Natural killer cell treated with Interleukin-12 subunit alpha and Interleukin-12 subunit beta and Interleukin-15 and Interleukin-18, amount 100 ng/mL, for 72 hours (primary cell): ENCODE measurements at regions not wholly inside any gene's neighbourhood (a gene's known extent, or its start where the extent isn't known, plus 50 kb on each side); places are given as distances from the start of the nearest gene placed in this dataset.

ENCODE experiments used
- ATAC-seq, 2 donors: fragments of 150-1000 bp; cut with Tn5 transposase in 1 of 2; sonication (Bioruptor Pico), chemical (Tn5 transposase) in 1 of 2; 2 replicates each; pipeline ENCODE4 v1.10.0; 2021
- DNase-seq: peaks from one replicate; pipeline ENCODE4 v3.0.0; 2022; ENCODE audit warnings: low spot score
- H3K27ac Mint-ChIP-seq, 2 donors: 1 replicate in 1 of 2; 2 replicates in 1 of 2; pipeline ENCODE4 v1.8.0; 2022; ENCODE audit warnings: mixed read lengths in 2 of 2, mild to moderate bottlenecking in 1 of 2, moderate library complexity in 1 of 2
- H3K27me3 Mint-ChIP-seq, 2 donors: 1 replicate in 1 of 2; 2 replicates in 1 of 2; pipeline ENCODE4 v1.8.0; 2022; ENCODE audit warnings: mixed read lengths in 2 of 2
- H3K36me3 Mint-ChIP-seq: one replicate; pipeline ENCODE4 v1.8.0; 2022; ENCODE audit warnings: mixed read lengths
- H3K4me1 Mint-ChIP-seq, 2 donors: 1 replicate in 1 of 2; 2 replicates in 1 of 2; pipeline ENCODE4 v1.8.0; 2022; ENCODE audit warnings: low read depth in 2 of 2, mixed read lengths in 2 of 2, mild to moderate bottlenecking in 1 of 2
- H3K4me3 Mint-ChIP-seq: one replicate; pipeline ENCODE4 v1.8.0; 2022; ENCODE audit warnings: mixed read lengths
- H3K9me3 Mint-ChIP-seq: 2 replicates; pipeline ENCODE4 v1.8.0; 2022; ENCODE audit warnings: mixed read lengths

DNA sequence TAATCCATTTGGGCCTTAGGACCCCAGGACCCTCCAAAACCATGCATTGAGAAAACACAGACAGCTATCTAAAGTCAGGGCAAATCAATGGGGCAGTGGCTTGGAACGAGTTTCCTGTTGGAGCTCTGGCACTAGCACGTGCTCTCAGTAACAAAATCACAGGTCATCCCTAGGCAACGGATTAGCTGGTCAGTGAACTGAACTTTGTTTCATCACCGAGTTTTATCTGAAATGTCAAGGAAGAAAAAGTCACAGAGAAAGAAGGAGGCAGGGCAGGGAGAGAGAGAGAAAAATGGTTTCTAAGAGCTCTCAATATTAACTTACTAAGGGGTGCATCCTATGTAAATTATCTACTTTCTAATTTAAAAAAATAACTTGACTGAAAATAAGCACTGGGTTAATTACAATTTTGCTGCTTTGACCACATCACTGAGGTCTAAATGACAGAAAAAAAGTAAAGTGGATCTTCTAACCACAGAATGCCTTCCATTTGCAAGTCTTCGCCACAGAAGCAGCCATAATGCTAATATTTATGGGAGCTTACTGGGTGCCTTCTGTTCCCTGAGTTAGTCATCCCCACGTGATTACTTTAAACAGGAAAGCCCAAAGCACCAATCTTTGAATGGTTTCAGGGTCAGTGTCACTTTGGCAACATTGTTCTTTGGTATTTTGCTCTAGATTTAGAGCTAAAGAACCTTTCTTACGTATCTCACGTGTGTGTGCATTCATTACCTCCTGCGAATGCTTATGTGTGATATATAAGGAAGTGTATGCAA lies 503.9 kb downstream of the RASEF start:
- H3K4me1 Mint-ChIP-seq: no peaks in the 10 kb centered on the region
- ATAC-seq: no peak
- no peak overlapping the region for H3K27ac Mint-ChIP-seq
- DNase-seq: no peak
- H3K9me3 Mint-ChIP-seq: no peaks in the 10 kb centered on the region
- no peaks in the 10 kb centered on the region for H3K36me3 Mint-ChIP-seq
- H3K27me3 Mint-ChIP-seq: no peaks in the 10 kb centered on the region
- no peak overlapping the region for H3K4me3 Mint-ChIP-seq

DNA sequence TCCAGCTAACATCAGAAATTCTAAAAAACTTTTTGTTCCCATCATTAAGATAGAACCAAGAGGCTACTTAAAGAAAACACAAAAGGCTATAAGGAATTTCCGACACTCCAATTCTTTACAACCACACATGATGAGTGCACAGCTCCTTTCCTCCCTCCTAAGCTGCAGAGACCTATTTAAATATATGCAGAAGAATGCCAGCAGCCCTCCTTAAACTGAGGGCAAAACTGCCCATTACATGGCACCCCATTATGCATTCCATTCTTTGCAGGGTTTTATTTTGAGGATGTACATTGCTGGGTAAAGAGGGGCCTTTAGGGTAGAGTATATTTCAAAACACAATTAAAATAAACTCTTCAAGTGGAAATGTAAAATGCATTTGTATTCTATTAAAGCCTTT lies 502.9 kb downstream of the RASEF start:
- Mint-ChIP-seq H3K27me3 (no peaks in the 10 kb centered on the region), H3K27ac (no peak overlapping the region), H3K4me1 (no peaks in the 10 kb centered on the region), H3K4me3 (no peak overlapping the region), H3K9me3 (no peaks in the 10 kb centered on the region), H3K36me3 (no peaks in the 10 kb centered on the region)
- ATAC-seq (no peak), DNase-seq (no peak)

DNA sequence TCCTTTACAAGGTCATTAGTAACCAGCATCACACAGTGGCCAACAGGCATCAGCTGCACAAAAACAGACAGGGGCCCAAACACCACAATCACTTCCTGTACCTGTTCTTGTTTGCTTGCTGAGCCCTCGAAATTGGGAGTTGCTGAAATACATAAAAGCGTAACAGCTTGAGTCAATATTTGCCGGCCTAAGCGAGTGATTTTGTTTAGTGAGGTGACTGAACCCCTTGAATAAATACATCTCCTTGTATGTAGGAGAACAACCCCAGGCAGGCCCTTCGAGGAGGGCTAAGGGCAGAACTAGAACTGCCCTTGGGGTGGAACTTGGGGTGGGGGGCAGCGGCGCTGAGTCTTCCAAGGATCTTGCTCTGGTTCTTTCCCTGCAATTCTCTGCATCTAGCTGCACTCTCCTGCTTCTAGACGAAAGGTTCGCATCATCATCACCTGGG lies 502.5 kb downstream of the RASEF start:
- H3K9me3 Mint-ChIP-seq: no peaks in the 10 kb centered on the region
- H3K36me3 Mint-ChIP-seq: no peaks in the 10 kb centered on the region
- no peak overlapping the region for H3K4me3 Mint-ChIP-seq
- DNase-seq (no peak), ATAC-seq (no peak)
- H3K27ac Mint-ChIP-seq: no peak overlapping the region
- H3K4me1 Mint-ChIP-seq: no peaks in the 10 kb centered on the region
- H3K27me3 Mint-ChIP-seq: no peaks in the 10 kb centered on the region

DNA sequence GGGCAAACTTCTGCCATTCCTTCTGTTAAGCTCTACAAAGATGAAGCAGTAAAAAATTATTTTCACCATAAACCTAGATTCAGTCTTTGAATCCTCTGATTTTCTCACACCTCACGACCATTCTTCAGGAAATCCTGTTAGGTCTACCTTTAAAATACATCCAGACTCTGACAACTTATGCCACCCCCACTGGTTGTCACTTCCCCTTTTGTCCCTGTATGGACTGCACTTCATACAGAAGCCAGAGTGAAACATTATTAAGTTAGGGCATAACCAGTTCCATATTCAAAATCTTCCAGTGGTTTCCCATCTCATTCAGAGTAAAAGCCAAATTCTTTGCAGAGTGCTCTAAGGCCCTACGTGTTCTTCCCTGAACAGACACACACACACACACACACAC lies 499.8 kb downstream of the RASEF start:
- no peak for DNase-seq
- ATAC-seq: no peak
- Mint-ChIP-seq H3K27me3 (no peaks in the 10 kb centered on the region), H3K27ac (no peak overlapping the region), H3K9me3 (peaks cover 3% of the 10 kb centered on the region), H3K4me3 (no peak overlapping the region), H3K36me3 (no peaks in the 10 kb centered on the region), H3K4me1 (no peaks in the 10 kb centered on the region)

- ATAC-seq (no peak), DNase-seq (no peak)
- H3K36me3 Mint-ChIP-seq: no peaks in the 10 kb centered on the region
- no peaks in the 10 kb centered on the region for H3K27me3 Mint-ChIP-seq
- no peak overlapping the region for H3K4me3 Mint-ChIP-seq
- H3K9me3 Mint-ChIP-seq: peaks cover 3% of the 10 kb centered on the region
- H3K27ac Mint-ChIP-seq: no peak overlapping the region
- H3K4me1 Mint-ChIP-seq: no peaks in the 10 kb centered on the region
Measured at GRCh38 chr9:82563841-82564240, 499.1 kb downstream of the RASEF start.

- Mint-ChIP-seq H3K9me3 (peaks cover 6% of the 10 kb centered on the region), H3K4me3 (no peak overlapping the region), H3K4me1 (no peaks in the 10 kb centered on the region), H3K27me3 (no peaks in the 10 kb centered on the region), H3K27ac (no peak overlapping the region), H3K36me3 (no peaks in the 10 kb centered on the region)
- no peak for ATAC-seq
- DNase-seq: no peak
Measured at GRCh38 chr9:82565188-82565969, 497.6 kb downstream of the RASEF start.

DNA sequence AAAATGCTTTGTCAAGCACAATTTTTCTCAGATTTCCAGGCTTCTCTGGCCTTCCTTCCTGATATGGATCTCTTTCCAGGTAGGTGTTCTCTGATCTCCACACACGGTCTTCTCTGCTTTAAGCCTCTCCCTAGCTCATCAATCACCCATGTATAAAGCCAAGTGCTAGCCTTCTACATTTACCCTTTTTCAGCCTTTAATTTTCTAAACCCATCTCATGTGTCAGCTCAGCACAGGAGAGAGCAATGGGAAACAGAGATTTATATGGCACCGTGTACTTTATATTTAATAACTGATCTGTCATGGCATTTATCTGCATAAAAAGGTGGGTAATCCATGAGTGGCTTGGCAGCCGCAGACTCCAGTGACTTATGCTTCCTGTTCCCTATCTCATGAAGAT lies 495.0 kb downstream of the RASEF start:
- Mint-ChIP-seq H3K4me3 (no peak overlapping the region), H3K9me3 (peaks cover 6% of the 10 kb centered on the region), H3K4me1 (no peaks in the 10 kb centered on the region), H3K36me3 (no peaks in the 10 kb centered on the region), H3K27me3 (no peaks in the 10 kb centered on the region), H3K27ac (no peak overlapping the region)
- DNase-seq (no peak), ATAC-seq (no peak)

DNA sequence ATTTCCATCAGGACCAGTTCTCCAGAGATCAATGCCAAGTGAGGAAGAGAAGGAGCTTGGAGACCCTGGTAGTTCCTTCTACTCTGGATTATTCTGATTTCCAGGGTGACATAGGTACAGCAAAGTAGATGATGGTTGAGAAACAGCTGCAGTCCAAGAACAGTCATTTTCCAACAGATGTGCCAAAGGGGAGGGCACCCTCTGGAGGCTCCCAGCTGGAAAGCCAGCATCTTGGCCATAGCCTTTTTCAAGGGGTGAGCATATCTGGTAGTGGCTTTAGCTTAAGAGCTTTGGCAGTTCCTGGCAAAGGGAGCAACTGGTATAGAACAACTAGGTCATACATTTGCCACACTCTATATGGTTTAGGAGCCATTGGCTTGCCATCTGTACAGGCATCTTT lies 492.7 kb downstream of the RASEF start:
- Mint-ChIP-seq H3K4me1 (no peaks in the 10 kb centered on the region), H3K36me3 (peaks cover 10% of the 10 kb centered on the region), H3K27ac (no peak overlapping the region), H3K9me3 (peaks cover 17% of the 10 kb centered on the region), H3K27me3 (no peaks in the 10 kb centered on the region), H3K4me3 (no peak overlapping the region)
- ATAC-seq (no peak), DNase-seq (no peak)

DNA sequence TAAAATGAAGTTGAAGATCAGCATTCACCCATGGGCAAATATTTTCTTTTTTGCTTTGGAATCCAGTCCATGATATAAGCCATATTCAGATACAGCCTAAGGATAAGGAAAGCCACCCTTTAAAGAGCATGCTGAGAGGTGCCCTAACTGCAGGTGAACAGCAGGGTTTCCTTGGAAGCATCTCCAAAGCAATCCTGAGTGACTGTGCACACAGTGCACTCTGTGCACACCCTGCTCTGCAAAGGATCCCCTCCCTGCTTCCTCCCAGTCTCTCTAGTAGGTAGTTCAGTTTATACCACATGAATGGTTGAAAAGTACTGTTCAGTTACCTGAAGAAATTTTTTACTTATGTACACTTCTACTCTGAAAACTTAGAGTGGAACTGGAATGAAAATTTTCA lies 491.4 kb downstream of the RASEF start:
- Mint-ChIP-seq H3K27ac (no peak overlapping the region), H3K4me1 (no peaks in the 10 kb centered on the region), H3K27me3 (no peaks in the 10 kb centered on the region), H3K36me3 (peaks cover 10% of the 10 kb centered on the region), H3K4me3 (no peak overlapping the region), H3K9me3 (peaks cover 17% of the 10 kb centered on the region)
- no peak for DNase-seq
- ATAC-seq: no peak

DNA sequence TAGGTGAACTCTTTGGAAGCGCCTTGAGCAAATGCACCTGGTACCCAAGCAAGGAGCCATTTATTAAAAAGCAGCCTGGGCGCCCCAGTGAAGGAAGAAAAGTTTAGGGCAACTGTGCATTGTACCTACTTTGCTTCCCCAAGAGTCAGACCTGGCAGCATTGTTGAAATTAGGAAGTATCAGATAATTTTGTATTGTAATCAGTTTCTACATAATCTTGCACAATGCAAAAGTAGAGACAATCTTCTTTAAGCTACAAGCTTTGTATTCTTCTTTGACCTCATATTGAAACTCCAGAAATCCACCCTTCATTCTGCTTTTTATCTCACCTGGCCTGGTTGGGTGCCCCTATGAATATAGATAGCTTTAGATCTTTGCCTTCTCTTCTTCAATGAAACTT lies 490.8 kb downstream of the RASEF start:
- peaks cover 10% of the 10 kb centered on the region for H3K36me3 Mint-ChIP-seq
- no peak overlapping the region for H3K27ac Mint-ChIP-seq
- H3K27me3 Mint-ChIP-seq: no peaks in the 10 kb centered on the region
- H3K4me3 Mint-ChIP-seq: no peak overlapping the region
- DNase-seq (no peak), ATAC-seq (no peak)
- no peaks in the 10 kb centered on the region for H3K4me1 Mint-ChIP-seq
- peaks cover 17% of the 10 kb centered on the region for H3K9me3 Mint-ChIP-seq

DNA sequence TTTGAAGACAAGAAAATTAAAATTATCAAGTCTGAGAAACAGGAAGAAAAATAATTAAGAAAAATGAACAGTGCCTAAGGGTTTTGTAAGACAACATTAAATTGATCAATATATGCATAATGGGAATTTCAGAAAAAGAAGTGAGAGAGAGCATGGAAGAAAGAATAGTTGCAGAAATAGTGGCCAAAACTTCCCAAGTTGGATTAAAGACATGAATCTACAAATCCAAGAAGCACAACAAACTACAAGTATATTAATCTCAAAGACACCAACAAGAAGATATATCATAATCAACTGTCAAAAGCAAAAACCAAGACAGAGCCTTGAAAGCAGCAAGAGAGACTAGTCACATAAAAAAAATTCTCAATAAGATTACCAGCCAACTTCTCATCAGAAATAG lies 488.0 kb downstream of the RASEF start:
- H3K27me3 Mint-ChIP-seq: no peaks in the 10 kb centered on the region
- peaks cover 11% of the 10 kb centered on the region for H3K9me3 Mint-ChIP-seq
- peaks cover 10% of the 10 kb centered on the region for H3K36me3 Mint-ChIP-seq
- no peak for ATAC-seq
- H3K4me1 Mint-ChIP-seq: no peaks in the 10 kb centered on the region
- no peak overlapping the region for H3K4me3 Mint-ChIP-seq
- no peak overlapping the region for H3K27ac Mint-ChIP-seq
- DNase-seq: no peak

DNA sequence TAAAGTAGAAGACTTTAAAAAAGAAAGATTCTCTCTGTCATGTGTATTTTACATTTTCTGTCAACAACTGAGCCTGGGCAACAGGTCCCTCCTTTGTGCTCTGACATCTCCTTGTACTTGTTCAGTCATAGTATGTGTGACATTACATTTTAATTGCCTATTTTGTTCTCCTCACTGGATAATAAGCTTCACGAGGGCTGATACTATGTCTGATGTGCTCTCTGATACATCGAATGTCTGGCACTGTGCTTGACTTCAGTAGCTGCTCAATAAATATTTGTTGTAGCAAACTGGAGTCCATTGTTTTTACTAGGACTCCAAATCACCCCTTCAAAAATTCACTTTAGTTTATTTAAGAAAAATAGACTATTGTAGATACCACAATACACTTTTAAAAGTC lies 482.0 kb downstream of the RASEF start:
- Mint-ChIP-seq H3K4me1 (no peaks in the 10 kb centered on the region), H3K36me3 (no peaks in the 10 kb centered on the region), H3K27ac (no peak overlapping the region), H3K27me3 (no peaks in the 10 kb centered on the region), H3K4me3 (no peak overlapping the region), H3K9me3 (no peaks in the 10 kb centered on the region)
- no peak for DNase-seq
- ATAC-seq: no peak

DNA sequence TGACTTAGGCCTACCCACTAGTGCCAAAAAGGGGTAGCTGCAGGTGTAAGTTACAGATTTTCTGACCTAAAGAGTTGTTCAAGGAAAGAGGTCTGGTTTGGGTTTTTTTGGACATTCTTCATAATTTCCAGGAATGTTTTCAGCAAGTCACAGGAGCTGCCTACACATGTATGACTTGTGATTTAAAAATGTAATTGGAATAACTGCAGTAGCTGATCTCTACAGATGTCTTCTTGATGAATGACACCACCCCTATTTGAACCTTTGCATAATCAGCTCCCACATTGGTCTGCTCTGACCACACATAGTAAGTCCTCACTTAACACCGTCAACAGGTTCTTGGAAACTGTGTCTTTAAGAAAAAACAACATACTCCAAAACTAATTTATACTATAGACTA lies 481.4 kb downstream of the RASEF start:
- DNase-seq (no peak), ATAC-seq (no peak)
- Mint-ChIP-seq H3K27ac (no peak overlapping the region), H3K9me3 (no peaks in the 10 kb centered on the region), H3K4me3 (no peak overlapping the region), H3K27me3 (no peaks in the 10 kb centered on the region), H3K36me3 (no peaks in the 10 kb centered on the region), H3K4me1 (no peaks in the 10 kb centered on the region)

GRCh38 chr9:82581935-82582334 lies 481.0 kb downstream of the RASEF start:
- Mint-ChIP-seq H3K27me3 (no peaks in the 10 kb centered on the region), H3K4me1 (no peaks in the 10 kb centered on the region), H3K36me3 (no peaks in the 10 kb centered on the region), H3K27ac (no peak overlapping the region), H3K9me3 (no peaks in the 10 kb centered on the region), H3K4me3 (no peak overlapping the region)
- DNase-seq (no peak), ATAC-seq (no peak)
